ENCODE measurements at regions not wholly inside any gene's neighbourhood (a gene's known extent, or its start where the extent isn't known, plus 50 kb on each side); places are given as distances from the start of the nearest gene placed in this dataset.
"Not testable (repeated sequence)": the region's sequence is repeated elsewhere in the genome, so short reads cannot be mapped to it uniquely, and the experiment has no call there.

GRCh38 chr14:105720852-105721601, 194.6 kb downstream of the TMEM121 start:
- TF ChIP-seq CTCF (conservative IDR thresholded peaks at IDR 0.05; ENCODE audit: low read depth, low read length); EZH2 (IDR thresholded peaks at IDR 0.05; ENCODE audit: borderline replicate concordance, low read depth, low read length, poor library complexity, severe bottlenecking): not testable (repeated sequence)
